Stimulated activated CD8-positive, alpha-beta memory T cell treated with anti-CD3 and anti-CD28 coated beads, Interleukin-15, amount 100 ng/mL, for 48 hours (primary cell): ENCODE measurements at regions not wholly inside any gene's neighbourhood (a gene's known extent, or its start where the extent isn't known, plus 50 kb on each side); places are given as distances from the start of the nearest gene placed in this dataset.

Source experiments
- DNase-seq, 2 donors: peaks; one replicate each; pipeline ENCODE4 v3.0.0-alpha.2; 2020; ENCODE audit warnings: low read depth in 2 of 2

DNA sequence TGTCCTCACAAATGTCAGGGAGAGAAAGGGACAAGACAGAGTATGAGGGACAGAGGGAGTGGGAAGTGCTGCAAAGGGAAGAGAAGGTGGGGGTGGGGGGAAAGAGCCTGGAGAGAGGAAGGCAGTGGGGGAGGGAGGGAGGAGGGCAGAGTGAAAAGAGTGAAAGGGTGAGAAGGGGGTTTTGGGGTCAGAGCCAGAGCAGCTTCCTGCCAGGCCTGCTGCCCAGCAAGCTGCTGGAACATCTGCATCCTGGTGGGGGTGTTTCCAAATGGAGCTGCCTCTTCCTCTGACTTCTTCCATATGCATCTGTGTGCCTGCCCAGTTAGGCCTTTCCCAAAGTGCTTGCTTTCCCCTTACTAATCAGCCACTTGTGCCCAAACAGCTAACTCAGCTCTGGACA, 94.3 kb upstream of the CELF4 start:
- DNase-seq: no peak

DNA sequence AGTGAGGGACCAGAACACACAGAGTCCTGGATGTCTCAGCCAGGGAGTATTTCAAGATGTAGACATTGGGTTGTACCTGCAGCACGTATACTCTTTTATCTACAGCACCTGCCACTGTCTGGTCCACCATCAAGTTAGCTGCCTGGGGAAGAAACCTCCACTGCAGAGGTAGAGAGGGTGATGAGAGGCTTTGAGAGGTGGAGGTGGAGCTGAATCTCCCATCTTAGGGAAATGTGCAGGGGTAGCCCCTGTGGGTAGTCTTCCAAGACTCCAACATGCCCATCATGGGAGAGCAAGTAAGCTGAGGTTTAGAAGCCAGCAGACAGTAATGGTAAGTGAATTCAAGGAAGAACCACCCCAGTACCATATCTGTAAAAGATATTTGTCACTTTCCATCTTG, 93.3 kb upstream of the CELF4 start:
- no peak for DNase-seq

DNA sequence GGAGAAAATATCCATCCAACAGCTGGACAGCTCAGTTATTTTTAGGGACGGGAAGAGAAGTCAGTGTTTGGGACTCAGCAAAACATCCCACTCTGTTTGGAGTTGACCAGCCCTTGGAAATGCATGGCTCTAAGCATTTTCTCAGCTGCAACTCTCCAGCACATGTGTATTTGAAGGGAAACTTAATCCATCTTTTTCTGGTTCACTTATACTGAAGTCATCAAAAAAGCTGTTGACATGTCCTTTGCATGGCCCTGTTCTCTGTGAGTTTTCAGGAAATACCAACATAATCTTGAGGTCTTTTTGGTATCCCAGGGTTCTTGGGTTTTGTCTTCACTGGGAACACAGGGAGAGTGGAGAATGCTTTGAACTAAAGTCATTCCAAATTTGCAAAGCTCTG, 91.9 kb upstream of the CELF4 start:
- DNase-seq: no peak

DNA sequence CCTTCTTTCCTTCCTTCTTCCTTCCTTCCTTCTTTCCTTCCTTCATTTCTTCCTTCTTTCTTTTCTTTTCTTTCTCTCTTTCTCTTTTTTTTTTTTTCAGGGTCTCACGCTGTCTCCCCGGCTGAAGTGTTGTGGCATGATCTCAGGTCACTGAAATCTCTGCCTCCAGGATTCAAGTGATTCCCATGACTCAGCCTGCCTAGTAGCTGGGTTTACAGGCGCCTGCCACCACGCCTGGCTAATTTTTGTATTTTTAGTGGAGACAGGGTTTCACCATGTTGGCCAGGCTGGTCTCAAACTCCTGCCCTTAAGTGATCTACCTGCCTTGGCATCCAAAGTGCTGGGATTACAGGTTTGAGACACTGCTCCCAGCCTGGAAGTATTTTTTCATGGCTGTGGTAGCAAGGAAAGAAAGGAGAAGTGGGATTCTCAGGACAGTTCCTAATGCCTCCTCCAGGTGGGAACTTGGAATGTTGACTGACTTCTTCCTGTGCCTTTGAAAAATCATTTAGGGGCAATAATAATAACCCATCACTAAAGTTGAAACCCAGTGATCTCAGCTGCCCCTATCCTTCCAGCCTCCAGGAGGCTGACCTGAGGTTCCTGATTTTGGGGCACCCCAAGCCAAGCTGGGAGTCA, 89.3 kb upstream of the CELF4 start:
- no peak for DNase-seq

DNA sequence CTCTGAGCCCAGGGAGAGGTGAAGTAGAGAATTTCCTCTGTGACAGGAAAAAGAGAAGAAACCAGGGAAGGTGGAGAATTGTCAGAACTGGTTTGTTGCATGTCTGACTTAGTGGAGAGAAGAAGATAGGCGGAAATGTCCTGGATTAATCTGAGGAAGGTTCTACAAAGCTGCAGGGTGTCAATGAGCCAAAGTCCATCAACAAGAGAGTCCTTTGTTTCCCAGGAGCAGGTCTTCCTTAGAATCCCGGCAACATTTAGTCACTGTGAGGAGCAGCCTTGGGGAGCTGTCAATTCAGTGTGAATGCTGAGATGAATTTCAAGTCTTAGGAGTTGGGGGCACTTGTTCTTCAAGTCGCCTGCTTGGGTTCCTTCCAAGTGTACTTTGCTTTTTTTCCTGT, 88.4 kb upstream of the CELF4 start:
- no peak for DNase-seq

DNA sequence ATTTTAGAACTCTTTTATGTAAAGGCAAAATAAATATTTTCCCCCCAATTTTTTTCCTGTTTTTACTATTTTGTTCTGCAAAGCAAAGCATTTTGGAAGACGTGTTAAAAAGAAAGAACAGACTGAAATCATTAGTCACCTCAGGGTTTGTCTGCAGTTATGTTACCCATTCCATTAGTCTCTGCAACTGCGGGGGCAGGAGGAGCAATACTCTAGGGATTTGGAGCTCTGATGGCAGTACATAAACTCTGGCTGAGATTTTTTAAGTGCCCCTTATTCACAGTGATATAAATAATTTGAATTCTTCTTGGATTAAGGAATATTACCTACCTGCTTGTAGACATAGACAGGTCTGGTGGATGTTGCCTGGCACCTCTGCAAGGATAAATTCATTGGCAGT, 88.0 kb upstream of the CELF4 start:
- DNase-seq: no peak

DNA sequence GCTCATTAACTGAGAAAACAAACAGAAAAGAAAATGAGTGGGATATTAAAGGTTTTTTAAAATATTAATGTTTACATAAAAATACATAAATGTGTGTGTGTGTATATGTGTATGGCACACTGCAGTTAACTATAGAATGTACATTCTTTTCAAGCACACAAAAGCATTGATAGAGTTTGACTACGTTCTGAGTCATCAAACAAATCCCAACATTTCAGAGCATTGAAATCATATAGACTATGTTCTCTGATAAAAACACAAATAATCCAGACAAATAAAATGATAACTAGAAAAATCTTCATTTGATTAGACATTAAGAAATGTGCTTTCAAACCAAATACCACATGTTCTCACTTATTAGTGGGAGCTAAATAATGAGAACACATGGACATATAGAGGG, 84.3 kb upstream of the CELF4 start:
- no peak for DNase-seq

DNA sequence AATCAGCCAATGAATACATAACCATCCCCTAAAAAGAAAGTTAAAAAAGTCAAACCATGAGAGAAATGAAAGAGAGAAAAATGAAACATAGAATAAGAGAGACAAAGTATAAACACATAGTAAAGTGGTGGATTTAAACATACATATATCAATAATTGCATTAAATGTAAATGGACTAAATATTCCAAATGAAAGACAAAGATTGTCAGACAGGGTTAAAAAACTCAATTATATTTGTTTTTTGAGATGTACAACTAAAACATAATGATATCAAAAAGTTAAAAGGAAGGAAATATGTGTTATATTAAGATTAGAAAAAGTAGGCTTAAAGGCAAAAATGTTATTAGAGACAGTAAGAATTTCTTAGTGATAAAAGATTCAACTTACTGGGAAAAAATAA, 83.8 kb upstream of the CELF4 start:
- DNase-seq: no peak

DNA sequence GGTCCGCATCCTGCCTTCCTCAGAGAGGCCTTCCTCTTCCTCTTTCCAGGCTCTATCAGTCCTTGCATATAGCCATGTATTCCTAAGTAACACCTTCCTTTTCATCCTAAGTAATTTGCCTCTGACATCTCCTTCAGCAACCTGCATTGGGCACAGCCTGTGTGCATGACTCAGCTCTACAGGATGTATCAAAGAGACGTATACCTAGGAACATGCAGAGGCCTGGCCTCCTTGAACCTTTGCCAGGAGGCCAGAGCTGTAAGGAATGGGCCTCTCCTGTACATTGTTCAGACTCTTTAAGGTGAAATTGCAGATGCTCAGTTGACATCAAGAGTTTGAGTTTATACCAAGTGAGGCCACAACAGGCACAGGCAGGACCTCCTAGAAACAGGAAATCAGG, 76.0 kb upstream of the CELF4 start:
- DNase-seq: no peak

DNA sequence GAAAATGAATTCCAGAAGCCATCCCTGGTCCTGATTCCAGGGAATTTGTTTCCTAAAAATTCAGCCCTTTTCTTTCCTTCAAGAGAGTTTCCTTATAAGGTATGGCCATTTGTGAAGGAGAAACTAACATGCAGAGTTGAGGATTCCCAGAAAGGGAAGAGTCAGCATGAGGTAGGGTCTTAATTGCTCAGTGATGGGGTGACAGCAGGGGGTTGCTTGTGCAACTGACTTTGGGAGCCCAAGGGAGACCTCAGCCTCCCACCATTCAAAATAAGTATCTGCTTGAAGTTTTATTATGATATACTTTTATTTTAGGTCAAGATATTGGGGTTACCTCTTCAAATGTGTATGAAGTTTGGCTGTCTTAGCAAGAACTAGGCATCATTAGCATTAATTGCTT, 74.9 kb upstream of the CELF4 start:
- DNase-seq: no peak

DNA sequence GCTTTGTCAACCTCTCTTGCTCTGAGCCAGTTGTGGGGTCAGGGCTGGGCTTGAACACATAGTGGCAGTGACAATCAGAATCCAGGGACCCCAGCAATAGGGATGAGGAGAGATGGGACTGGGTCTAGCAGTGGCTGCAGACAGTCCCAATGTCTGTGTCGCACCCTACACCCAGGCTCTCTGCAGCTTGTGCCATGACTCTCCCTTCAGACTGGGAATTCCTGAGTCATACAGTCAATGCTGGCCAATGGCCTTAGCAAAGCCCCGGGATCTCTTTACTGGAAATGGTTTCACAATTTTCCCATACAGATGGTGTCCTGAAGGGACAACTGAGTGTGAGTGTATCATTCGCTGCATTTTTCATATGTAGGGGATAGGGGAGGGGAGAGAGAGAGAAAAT, 74.2 kb upstream of the CELF4 start:
- no peak for DNase-seq

DNA sequence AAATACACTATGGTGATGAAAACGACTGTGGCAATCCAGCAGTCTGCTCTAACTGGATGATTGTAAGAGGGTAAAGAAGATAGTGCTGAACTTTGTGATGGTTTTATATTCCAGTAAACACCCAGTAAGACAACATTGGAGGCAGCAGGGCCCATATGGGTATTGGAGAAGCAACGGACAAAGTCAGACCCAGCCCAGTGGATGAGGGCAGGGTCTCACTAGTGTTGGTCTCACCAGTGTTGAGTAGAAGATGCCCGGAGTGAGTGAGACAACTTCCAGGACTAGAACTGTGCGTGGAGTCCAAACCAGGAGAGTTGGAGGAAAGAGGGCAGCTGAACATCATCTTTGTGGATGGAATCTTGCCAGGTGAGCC, 71.9 kb upstream of the CELF4 start:
- no peak for DNase-seq

DNA sequence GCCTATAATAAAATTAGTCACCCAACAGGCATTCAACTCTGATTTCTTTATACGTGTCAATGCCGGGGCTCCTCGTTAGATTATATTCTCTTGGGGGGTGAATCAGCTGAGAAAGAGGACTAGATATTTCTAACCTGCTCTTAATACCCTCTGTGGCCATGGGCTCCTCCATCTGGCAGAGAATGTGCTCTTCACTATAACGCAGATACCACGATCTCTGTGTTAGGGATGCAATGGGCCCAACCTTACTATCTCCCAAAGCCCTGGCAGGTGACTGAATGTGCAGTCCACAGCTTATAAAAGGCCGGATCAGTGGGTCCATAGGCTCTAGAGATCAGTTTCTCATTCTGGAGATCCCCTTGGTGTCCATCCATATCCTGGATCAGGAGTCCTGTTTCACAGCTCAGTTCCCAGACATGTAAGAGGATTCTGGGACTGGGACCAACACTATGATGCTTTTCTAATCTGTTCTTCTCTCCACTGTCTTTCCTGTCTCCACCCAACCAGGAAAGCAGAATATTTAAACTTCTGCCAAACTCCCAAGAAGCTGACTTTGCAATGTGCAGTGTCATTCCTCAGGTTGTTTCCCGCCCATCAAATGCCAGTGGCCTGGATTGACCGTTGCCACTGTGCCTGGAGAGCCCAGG, 71.4 kb upstream of the CELF4 start:
- no peak for DNase-seq

DNA sequence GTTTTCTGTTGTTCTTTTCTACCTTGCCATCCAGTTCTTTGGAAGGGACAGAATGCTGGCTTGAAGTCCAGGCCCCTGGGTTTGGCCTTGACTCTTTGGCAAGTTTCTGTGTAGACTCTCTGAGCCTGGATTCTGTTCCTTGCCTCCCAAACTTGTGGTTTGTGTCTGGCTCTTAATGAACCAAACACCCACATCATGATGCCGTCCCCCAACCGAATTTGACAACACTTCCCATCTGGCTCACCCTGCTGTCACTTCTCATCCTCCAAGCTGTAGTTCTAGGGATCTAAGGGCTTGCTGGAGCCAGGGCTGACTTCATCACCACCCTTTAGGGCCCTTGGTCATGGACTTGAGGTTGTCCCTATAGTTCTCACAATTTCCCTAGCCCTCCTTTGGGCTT, 68.9 kb upstream of the CELF4 start:
- no peak for DNase-seq

DNA sequence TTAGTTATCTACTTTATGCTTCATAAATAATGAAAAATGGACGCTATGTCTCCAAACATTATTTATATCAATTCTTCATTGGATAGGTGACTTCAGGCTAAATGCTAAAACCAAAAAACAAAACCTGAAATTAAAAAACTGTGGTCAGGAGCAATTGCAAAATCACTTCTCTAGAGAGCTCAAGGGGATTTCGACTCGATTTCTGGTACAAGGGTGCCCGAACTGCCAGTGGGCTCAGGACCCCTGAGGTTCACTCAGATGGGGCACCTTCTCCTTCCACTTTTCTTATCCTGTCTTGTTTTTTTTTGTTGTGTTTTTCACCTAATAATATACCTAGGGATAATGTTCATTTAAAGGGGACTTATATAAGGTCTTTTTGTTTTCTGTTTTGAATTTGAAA, 65.8 kb upstream of the CELF4 start:
- no peak for DNase-seq

DNA sequence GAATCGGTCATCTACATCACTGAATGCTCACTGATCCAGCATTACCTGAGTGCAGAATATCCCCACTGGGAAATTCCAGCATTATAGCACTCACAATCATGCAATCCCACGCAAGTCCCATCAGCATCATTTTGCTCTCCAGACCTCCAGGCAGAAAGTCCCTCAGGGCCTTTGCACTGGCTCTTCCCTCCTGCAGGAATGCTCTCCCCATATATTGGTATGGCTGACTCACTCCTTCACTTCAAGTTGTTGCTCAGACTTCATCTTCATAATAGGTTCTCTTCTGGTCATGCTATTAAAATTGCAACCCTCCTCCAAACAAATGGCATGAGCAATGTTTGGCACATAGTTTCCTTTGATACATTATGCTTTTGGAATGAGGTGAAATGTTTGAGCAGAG, 64.7 kb upstream of the CELF4 start:
- DNase-seq: no peak

DNA sequence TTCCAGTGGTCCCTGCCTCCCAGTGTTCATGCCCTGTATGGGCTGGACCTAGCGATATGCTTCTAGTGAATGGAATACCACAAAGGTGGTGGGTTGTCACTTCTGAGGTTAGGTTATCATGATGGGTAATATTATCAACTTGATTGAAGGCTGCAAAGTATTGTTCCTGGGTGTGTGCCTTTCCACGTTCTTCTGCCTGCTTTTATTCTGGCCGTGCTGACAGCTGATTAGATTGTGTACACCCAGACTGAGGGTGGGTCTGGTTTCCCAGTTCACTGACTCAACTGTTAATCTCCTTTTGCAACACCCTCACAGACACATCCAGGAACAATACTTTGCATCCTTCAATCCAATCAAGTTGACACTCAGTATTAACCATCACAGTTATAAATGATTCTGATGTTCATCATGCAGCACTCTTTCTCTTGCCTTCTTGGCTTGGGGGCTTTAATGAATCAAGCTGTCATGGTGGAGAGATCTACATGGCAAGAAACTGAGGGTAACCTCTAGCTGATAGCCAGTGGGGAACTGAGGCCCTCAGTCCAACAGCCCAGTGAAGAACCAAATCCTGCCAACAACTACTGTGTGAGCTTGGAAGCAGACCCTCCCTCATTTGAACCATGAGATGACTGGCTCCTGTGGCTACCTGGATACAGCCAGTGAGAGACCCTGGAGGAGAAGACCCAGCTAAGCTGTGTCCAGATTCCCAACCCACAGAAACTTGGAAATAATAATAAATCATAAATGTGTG, 63.0 kb upstream of the CELF4 start:
- no peak for DNase-seq

DNA sequence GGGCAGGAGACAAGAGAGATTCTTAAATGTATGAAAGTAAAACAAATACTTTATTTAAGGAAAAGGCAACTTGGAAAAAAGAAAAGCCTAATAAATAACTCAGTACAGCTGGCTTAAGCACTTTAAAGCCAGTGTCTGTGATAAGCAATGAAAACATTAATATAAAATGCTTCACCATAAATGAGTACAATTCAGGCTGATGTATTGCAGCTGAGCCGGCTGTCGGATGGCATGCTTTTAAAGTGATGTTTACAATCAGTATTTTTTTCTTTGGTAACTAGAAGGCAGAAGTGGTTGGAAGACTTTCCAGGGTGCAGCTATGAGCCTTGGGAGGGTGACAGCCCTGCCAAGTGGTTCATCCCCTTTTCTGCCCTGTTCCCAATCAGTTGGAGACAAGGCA, 58.7 kb upstream of the CELF4 start:
- no peak for DNase-seq

DNA sequence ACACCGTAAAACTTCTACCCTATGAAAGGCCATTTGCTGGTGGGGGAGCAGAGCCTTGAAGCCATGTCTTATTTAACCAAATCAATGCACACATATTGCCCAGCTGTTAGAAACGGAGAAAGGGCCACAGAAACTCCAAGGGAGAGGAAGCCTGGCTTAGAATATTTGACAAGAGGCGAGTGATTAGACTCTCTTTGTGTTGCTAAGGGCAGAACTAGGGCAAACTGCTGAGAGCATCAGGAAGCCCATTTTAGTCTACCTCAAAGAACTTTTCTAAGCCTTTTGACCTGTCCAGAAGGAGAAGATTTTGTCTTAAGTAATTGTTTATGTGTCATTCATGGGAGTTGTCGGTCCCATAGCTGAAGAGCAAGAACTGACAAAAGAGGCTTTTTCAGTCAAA, 54.4 kb upstream of the CELF4 start:
- no peak for DNase-seq

DNA sequence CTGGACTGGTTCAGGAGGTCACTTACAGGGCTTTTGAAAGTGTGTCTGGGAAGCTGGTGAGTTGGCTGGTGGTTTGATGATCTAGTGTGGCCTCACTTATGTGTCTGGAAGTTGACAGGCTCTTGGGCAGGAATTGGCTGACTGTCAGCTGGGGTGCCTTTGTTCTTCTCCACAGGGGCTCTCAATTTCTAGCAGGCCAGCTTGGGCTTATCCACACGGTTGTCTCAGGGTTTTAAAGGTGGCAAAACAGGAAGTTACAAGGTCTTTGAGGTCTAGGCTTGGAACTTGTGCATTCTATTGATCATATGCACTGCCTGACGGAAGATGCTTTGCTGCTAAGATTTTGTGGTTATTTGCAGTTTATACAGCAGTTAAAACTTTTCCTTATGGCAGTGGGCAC, 52.0 kb upstream of the CELF4 start:
- no peak for DNase-seq
